HG02678 (cell line): ENCODE measurements at regions not wholly inside any gene's neighbourhood (a gene's known extent, or its start where the extent isn't known, plus 50 kb on each side); places are given as distances from the start of the nearest gene placed in this dataset.

Experiments
- ATAC-seq: cut with Tn5 transposase; IDR thresholded peaks from one replicate; pipeline ENCODE4 v1.9.1; 2021; ENCODE audit warnings: mild to moderate bottlenecking, moderate library complexity; ENCODE audit not compliant: unreplicated experiment

GRCh38 chr11:91686281-91686680 is 538.3 kb upstream of the FAT3 start:
- ATAC-seq = no peak

- no peak for ATAC-seq
Observed at GRCh38 chr11:91673705-91674104, 550.9 kb upstream of the FAT3 start.

GRCh38 chr11:91664521-91664920 is 560.1 kb upstream of the FAT3 start:
- ATAC-seq = no peak

- no peak for ATAC-seq
Observed at GRCh38 chr11:91660036-91660435, 564.6 kb upstream of the FAT3 start.

- no peak for ATAC-seq
Observed at GRCh38 chr11:91654686-91655085, 569.9 kb upstream of the FAT3 start.

GRCh38 chr11:91653079-91653754 is 571.4 kb upstream of the FAT3 start:
- ATAC-seq = no peak

- no peak for ATAC-seq
Observed at GRCh38 chr11:91650802-91651201, 573.8 kb upstream of the FAT3 start.

- no peak for ATAC-seq
Observed at GRCh38 chr11:91641153-91641552, 583.5 kb upstream of the FAT3 start.

- ATAC-seq = no peak
Observed at GRCh38 chr11:91639359-91639758, 585.3 kb upstream of the FAT3 start.

GRCh38 chr11:91630916-91631673 is 593.5 kb upstream of the FAT3 start:
- no peak for ATAC-seq

- ATAC-seq = no peak
Observed at GRCh38 chr11:91625495-91625894, 599.1 kb upstream of the FAT3 start.

- ATAC-seq = no peak
Observed at GRCh38 chr11:91624021-91624420, 600.6 kb upstream of the FAT3 start.

GRCh38 chr11:91608677-91609076 is 615.9 kb upstream of the FAT3 start:
- ATAC-seq = no peak

- no peak for ATAC-seq
Observed at GRCh38 chr11:91596111-91596510, 628.5 kb upstream of the FAT3 start.

- ATAC-seq = no peak
Observed at GRCh38 chr11:91591021-91591420, 633.6 kb upstream of the FAT3 start.

GRCh38 chr11:91587131-91587530 is 637.5 kb upstream of the FAT3 start:
- no peak for ATAC-seq

GRCh38 chr11:91585035-91585801 is 639.4 kb upstream of the FAT3 start:
- ATAC-seq = no peak

GRCh38 chr11:91563176-91563575 is 661.4 kb upstream of the FAT3 start:
- no peak for ATAC-seq

- ATAC-seq = no peak
Observed at GRCh38 chr11:91560434-91560833, 664.2 kb upstream of the FAT3 start.

GRCh38 chr11:91538065-91538464 is 686.6 kb upstream of the FAT3 start:
- no peak for ATAC-seq

GRCh38 chr11:91536366-91536765 is 688.3 kb upstream of the FAT3 start:
- ATAC-seq = no peak

GRCh38 chr11:91528965-91529364 is 695.7 kb upstream of the FAT3 start:
- ATAC-seq = no peak
